ENCODE measurements at regions not wholly inside any gene's neighbourhood (a gene's known extent, or its start where the extent isn't known, plus 50 kb on each side); places are given as distances from the start of the nearest gene placed in this dataset.

GRCh38 chr4:85116008-85116407 lies 149.5 kb upstream of the WDFY3 start:
- no peak overlapping the region for H3K27ac ChIP-seq
- no peaks in the 10 kb centered on the region for H3K36me3 ChIP-seq
- H3K4me3 ChIP-seq, result no peak overlapping the region
- intact Hi-C loops (cut with DNase I; ENCODE audit: low total_unique reads), result no loop called here
- in situ Hi-C loops (cut with MboI; ENCODE audit: low sequenced_read_pairs in 4 of 4), result no loop called here
- H3K4me1 ChIP-seq, result no peaks in the 10 kb centered on the region
- DNase-seq (no peak), ATAC-seq (no peak)
- H3K9me3 ChIP-seq, result no peaks in the 10 kb centered on the region
- peaks cover 0 to 5% (median 0%) of the 10 kb centered on the region in 3 donors for H3K27me3 ChIP-seq
- TF ChIP-seq POLR2A (IDR thresholded peaks at IDR 0.05) (no peak), CTCF (IDR thresholded peaks at IDR 0.05 in 4 of 5, conservative IDR thresholded peaks at IDR 0.05 in 1 of 5) (no peak)

- no peaks in the 10 kb centered on the region for H3K9me3 ChIP-seq
- H3K27ac ChIP-seq, result no peak overlapping the region
- no peaks in the 10 kb centered on the region for H3K4me1 ChIP-seq
- intact Hi-C loops (cut with DNase I; ENCODE audit: low total_unique reads) (no loop called here), in situ Hi-C loops (cut with MboI; ENCODE audit: low sequenced_read_pairs in 4 of 4) (loop anchor here in 1 of 4 donors (25.0 kb wide), 1 partner anchor 637 kb away; no protein-coding TSS in a partner anchor)
- H3K36me3 ChIP-seq, result no peaks in the 10 kb centered on the region
- TF ChIP-seq POLR2A (IDR thresholded peaks at IDR 0.05) (no peak), CTCF (IDR thresholded peaks at IDR 0.05 in 4 of 5, conservative IDR thresholded peaks at IDR 0.05 in 1 of 5) (no peak)
- H3K4me3 ChIP-seq, result no peak overlapping the region
- no peak for DNase-seq
- H3K27me3 ChIP-seq, result no peaks in the 10 kb centered on the region
- no peak for ATAC-seq
Observed at GRCh38 chr4:85125688-85126087, 159.2 kb upstream of the WDFY3 start.

- DNase-seq (no peak), ATAC-seq (no peak)
- in situ Hi-C loops (cut with MboI; ENCODE audit: low sequenced_read_pairs in 4 of 4), result loop anchor here in 1 of 4 donors (25.0 kb wide), 1 partner anchor 635 kb away; no protein-coding TSS in a partner anchor
- H3K27ac ChIP-seq, result no peak overlapping the region
- no peaks in the 10 kb centered on the region for H3K9me3 ChIP-seq
- no peak for TF ChIP-seq CTCF (IDR thresholded peaks at IDR 0.05 in 4 of 5, conservative IDR thresholded peaks at IDR 0.05 in 1 of 5)
- TF ChIP-seq POLR2A (IDR thresholded peaks at IDR 0.05), result no peak
- intact Hi-C loops (cut with DNase I; ENCODE audit: low total_unique reads), result no loop called here
- H3K4me3 ChIP-seq, result no peak overlapping the region
- no peaks in the 10 kb centered on the region for H3K36me3 ChIP-seq
- no peaks in the 10 kb centered on the region for H3K27me3 ChIP-seq
- no peaks in the 10 kb centered on the region for H3K4me1 ChIP-seq
Observed at GRCh38 chr4:85126991-85127591, 160.6 kb upstream of the WDFY3 start.

GRCh38 chr4:85127653-85128052 lies 161.2 kb upstream of the WDFY3 start:
- intact Hi-C loops (cut with DNase I; ENCODE audit: low total_unique reads), result no loop called here
- Histone ChIP-seq H3K4me1 (no peaks in the 10 kb centered on the region), H3K4me3 (no peak overlapping the region), H3K27ac (no peak overlapping the region), H3K27me3 (no peaks in the 10 kb centered on the region), H3K9me3 (no peaks in the 10 kb centered on the region), H3K36me3 (no peaks in the 10 kb centered on the region)
- in situ Hi-C loops (cut with MboI; ENCODE audit: low sequenced_read_pairs in 4 of 4), result loop anchor here in 1 of 4 donors (25.0 kb wide), 1 partner anchor 635 kb away; no protein-coding TSS in a partner anchor
- ATAC-seq (no peak), DNase-seq (no peak)
- TF ChIP-seq CTCF (IDR thresholded peaks at IDR 0.05 in 4 of 5, conservative IDR thresholded peaks at IDR 0.05 in 1 of 5) (peak in 1 of 5 experiments; percentile 29), POLR2A (IDR thresholded peaks at IDR 0.05) (no peak)
